CD4-positive, alpha-beta T cell (primary cell): ENCODE measurements at regions not wholly inside any gene's neighbourhood (a gene's known extent, or its start where the extent isn't known, plus 50 kb on each side); places are given as distances from the start of the nearest gene placed in this dataset.

Source experiments
- ATAC-seq: fragments of 200-7000 bp; cut with Tn5 transposase; one replicate; pipeline ENCODE4 v1.10.0; 2022; ENCODE audit warnings: mild to moderate bottlenecking; ENCODE audit not compliant: poor library complexity
- CTCF ChIA-PET: fragments of 350-600 bp; sonication (Branson Sonifier 250); formaldehyde crosslinking; loops from one replicate; lab custom pipeline; 2021; ENCODE audit warnings: antibody characterized with exemption, inconsistent platforms; lab: Charles Lee
- POLR2A ChIA-PET: fragments of 350-600 bp; sonication (Branson Sonifier 250); formaldehyde crosslinking; loops from one replicate; lab custom pipeline; 2021; ENCODE audit warnings: antibody characterized with exemption, inconsistent platforms; lab: Charles Lee
- DNase-seq, 14 experiments: peaks; one replicate each; pipeline ENCODE4 v3.0.0-alpha.2; 2013 to 2020; ENCODE audit warnings: mixed read lengths in 2 of 14
- H3K27ac ChIP-seq, 2 donors: one replicate each; pipeline versions ENCODE4 v1.5.1 to v1.7.0; 2013; ENCODE audit warnings: low read length in 2 of 2, low read depth in 1 of 2, mild to moderate bottlenecking in 1 of 2
- H3K27me3 ChIP-seq, 2 experiments: 1 replicate in 1 of 2; 2 replicates in 1 of 2; pipeline versions ENCODE4 v1.6.1 to v1.7.0; 2013; ENCODE audit warnings: low read length in 2 of 2, control low read depth in 1 of 2, mild to moderate bottlenecking in 1 of 2, moderate library complexity in 1 of 2; ENCODE audit not compliant: insufficient read depth in 2 of 2, control insufficient read depth in 1 of 2
- H3K36me3 ChIP-seq: one replicate; pipeline ENCODE4 v1.6.1; 2013; ENCODE audit warnings: low read length, control low read depth; ENCODE audit not compliant: insufficient read depth
- H3K4me1 ChIP-seq: one replicate; pipeline ENCODE4 v1.6.1; 2013; ENCODE audit warnings: low read length, control low read depth; ENCODE audit not compliant: insufficient read depth
- H3K4me3 ChIP-seq: one replicate; pipeline ENCODE4 v1.5.1; 2013; ENCODE audit warnings: mild to moderate bottlenecking, low read length, moderate library complexity
- H3K9me3 ChIP-seq, 2 experiments: 1 replicate in 1 of 2; 2 replicates in 1 of 2; pipeline versions ENCODE4 v1.6.1 to v1.7.0; 2013; ENCODE audit warnings: low read length in 2 of 2, mild to moderate bottlenecking in 2 of 2, control low read depth in 1 of 2, moderate library complexity in 1 of 2; ENCODE audit not compliant: control insufficient read depth in 1 of 2, insufficient read depth in 1 of 2
- H3K27ac Mint-ChIP-seq: one replicate; pipeline ENCODE4 v1.8.0; 2020; ENCODE audit warnings: mixed read lengths
- H3K27me3 Mint-ChIP-seq: one replicate; pipeline ENCODE4 v1.8.0; 2021; ENCODE audit warnings: mixed read lengths
- H3K36me3 Mint-ChIP-seq: one replicate; pipeline ENCODE4 v1.8.0; 2021; ENCODE audit warnings: low read depth, mixed read lengths
- H3K4me1 Mint-ChIP-seq: one replicate; pipeline ENCODE4 v1.8.0; 2021; ENCODE audit warnings: low read depth, mixed read lengths
- H3K4me3 Mint-ChIP-seq: one replicate; pipeline ENCODE4 v1.8.0; 2020; ENCODE audit warnings: mild to moderate bottlenecking, mixed read lengths
- H3K9me3 Mint-ChIP-seq: one replicate; pipeline ENCODE4 v1.8.0; 2020; ENCODE audit warnings: mixed read lengths
- intact Hi-C, 2 experiments: fragments of 100-400 bp; cut with DNase I in 1 of 2; cut with micrococcal nuclease in 1 of 2; formaldehyde crosslinking; loops; one replicate each; pipeline versions ENCODE4 v1.15.1 to v1.9.0; 2023 to 2025; cut with DNase I, micrococcal nuclease
- TF ChIP-seq, protein P1 (sequence below): fragments of 200-600 bp; IDR thresholded peaks from one replicate; pipeline ENCODE4 v1.8.0; 2022; ENCODE audit warnings: antibody characterized with exemption, mild to moderate bottlenecking

DNA sequence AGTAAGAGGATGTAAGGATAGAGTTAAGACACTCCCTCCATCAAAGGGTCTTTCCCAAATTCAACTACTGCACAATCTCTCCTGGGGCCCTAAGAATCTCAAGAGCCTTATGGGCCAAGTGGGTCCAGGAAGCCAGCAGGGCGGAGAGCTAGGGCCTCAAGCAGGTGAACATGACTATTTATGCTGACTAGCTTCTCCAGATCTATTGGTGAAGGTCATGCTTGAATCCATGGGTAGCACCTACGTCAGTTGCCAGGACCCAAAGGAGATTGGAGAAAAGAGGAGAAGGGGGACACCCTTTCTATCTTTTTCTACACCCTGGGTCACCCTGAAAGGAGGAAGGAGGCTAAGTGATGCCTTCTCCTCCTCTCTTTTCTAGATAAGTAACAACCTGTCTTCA, 534.2 kb upstream of the MIS18BP1 start:
- no peak overlapping the region for H3K4me3 Mint-ChIP-seq
- no peaks in the 10 kb centered on the region for H3K27me3 Mint-ChIP-seq
- no peak overlapping the region for H3K27ac Mint-ChIP-seq
- intact Hi-C loops = no loop called here
- CTCF ChIA-PET = no interaction called here
- Histone ChIP-seq H3K36me3 (no peaks in the 10 kb centered on the region), H3K27ac (no peak overlapping the region), H3K4me3 (no peak overlapping the region), H3K4me1 (no peaks in the 10 kb centered on the region), H3K27me3 (no peaks in the 10 kb centered on the region), H3K9me3 (peaks cover 5 to 14% of the 10 kb centered on the region in 2 experiments)
- H3K4me1 Mint-ChIP-seq = no peaks in the 10 kb centered on the region
- POLR2A ChIA-PET = no interaction called here
- peaks cover 21% of the 10 kb centered on the region for H3K9me3 Mint-ChIP-seq
- DNase-seq = no peak
- no peaks in the 10 kb centered on the region for H3K36me3 Mint-ChIP-seq
- ATAC-seq = no peak
- TF ChIP-seq, protein P1, sequence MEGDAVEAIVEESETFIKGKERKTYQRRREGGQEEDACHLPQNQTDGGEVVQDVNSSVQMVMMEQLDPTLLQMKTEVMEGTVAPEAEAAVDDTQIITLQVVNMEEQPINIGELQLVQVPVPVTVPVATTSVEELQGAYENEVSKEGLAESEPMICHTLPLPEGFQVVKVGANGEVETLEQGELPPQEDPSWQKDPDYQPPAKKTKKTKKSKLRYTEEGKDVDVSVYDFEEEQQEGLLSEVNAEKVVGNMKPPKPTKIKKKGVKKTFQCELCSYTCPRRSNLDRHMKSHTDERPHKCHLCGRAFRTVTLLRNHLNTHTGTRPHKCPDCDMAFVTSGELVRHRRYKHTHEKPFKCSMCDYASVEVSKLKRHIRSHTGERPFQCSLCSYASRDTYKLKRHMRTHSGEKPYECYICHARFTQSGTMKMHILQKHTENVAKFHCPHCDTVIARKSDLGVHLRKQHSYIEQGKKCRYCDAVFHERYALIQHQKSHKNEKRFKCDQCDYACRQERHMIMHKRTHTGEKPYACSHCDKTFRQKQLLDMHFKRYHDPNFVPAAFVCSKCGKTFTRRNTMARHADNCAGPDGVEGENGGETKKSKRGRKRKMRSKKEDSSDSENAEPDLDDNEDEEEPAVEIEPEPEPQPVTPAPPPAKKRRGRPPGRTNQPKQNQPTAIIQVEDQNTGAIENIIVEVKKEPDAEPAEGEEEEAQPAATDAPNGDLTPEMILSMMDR = no peak

GRCh38 chr14:45786266-45786665, 533.3 kb upstream of the MIS18BP1 start:
- POLR2A ChIA-PET = no interaction called here
- Mint-ChIP-seq H3K9me3 (peaks cover 19% of the 10 kb centered on the region), H3K4me3 (no peak overlapping the region), H3K27me3 (no peaks in the 10 kb centered on the region), H3K4me1 (no peaks in the 10 kb centered on the region), H3K27ac (no peak overlapping the region), H3K36me3 (no peaks in the 10 kb centered on the region)
- intact Hi-C loops = no loop called here
- CTCF ChIA-PET = no interaction called here
- no peak for DNase-seq
- H3K9me3 ChIP-seq = peaks cover 5 to 14% of the 10 kb centered on the region in 2 experiments
- H3K36me3 ChIP-seq = no peaks in the 10 kb centered on the region
- no peak overlapping the region for H3K27ac ChIP-seq
- no peak overlapping the region for H3K4me3 ChIP-seq
- H3K4me1 ChIP-seq = no peaks in the 10 kb centered on the region
- TF ChIP-seq, protein P1 = no peak
- H3K27me3 ChIP-seq = no peaks in the 10 kb centered on the region
- ATAC-seq = no peak

DNA sequence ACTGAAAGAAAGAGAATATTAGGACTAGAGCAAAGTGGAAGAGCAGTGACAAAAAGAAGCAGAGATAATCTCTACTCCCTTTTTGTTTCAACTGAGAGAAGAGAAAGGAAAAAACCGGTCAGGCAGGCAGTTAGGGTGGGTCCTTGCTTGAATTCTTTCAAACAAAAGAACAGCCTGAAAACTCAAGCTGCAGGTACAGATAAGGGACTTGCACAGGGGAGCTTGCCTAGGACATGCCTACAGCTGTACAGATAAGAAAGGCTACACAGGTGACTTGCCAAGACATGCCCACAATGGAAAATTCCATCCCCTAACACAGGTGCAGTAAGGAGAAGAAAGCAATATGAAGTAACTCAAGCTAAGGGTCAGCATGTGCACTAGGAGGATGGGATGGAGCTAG, 532.2 kb upstream of the MIS18BP1 start:
- Mint-ChIP-seq H3K27me3 (no peaks in the 10 kb centered on the region), H3K9me3 (peaks cover 19% of the 10 kb centered on the region), H3K36me3 (no peaks in the 10 kb centered on the region), H3K4me1 (no peaks in the 10 kb centered on the region), H3K27ac (no peak overlapping the region), H3K4me3 (no peak overlapping the region)
- Histone ChIP-seq H3K36me3 (no peaks in the 10 kb centered on the region), H3K27ac (no peak overlapping the region), H3K27me3 (no peaks in the 10 kb centered on the region), H3K4me1 (no peaks in the 10 kb centered on the region), H3K4me3 (no peak overlapping the region), H3K9me3 (peaks cover 5 to 14% of the 10 kb centered on the region in 2 experiments)
- intact Hi-C loops = no loop called here
- TF ChIP-seq, protein P1 = no peak
- ATAC-seq (no peak), DNase-seq (no peak)
- POLR2A ChIA-PET = no interaction called here
- CTCF ChIA-PET = no interaction called here
